DOHH2 (cell line): ENCODE measurements at regions not wholly inside any gene's neighbourhood (a gene's known extent, or its start where the extent isn't known, plus 50 kb on each side); places are given as distances from the start of the nearest gene placed in this dataset.

ENCODE experiments used
- EZH2phosphoT487 ChIP-seq: fragments of 200-600 bp; sonication (generic); IDR thresholded peaks from 2 replicates; pipeline ENCODE4 v1.6.1; 2017; ENCODE audit warnings: borderline replicate concordance, mild to moderate bottlenecking, antibody characterized with exemption, low read length, moderate library complexity, mixed read lengths
- TF ChIP-seq, protein P1 (sequence below): fragments of 200-600 bp; sonication (generic); IDR thresholded peaks from one replicate; pipeline ENCODE4 v1.5.1; 2014; ENCODE audit warnings: antibody characterized with exemption, mild to moderate bottlenecking, low read depth, low read length; ENCODE audit not compliant: poor library complexity, severe bottlenecking

DNA sequence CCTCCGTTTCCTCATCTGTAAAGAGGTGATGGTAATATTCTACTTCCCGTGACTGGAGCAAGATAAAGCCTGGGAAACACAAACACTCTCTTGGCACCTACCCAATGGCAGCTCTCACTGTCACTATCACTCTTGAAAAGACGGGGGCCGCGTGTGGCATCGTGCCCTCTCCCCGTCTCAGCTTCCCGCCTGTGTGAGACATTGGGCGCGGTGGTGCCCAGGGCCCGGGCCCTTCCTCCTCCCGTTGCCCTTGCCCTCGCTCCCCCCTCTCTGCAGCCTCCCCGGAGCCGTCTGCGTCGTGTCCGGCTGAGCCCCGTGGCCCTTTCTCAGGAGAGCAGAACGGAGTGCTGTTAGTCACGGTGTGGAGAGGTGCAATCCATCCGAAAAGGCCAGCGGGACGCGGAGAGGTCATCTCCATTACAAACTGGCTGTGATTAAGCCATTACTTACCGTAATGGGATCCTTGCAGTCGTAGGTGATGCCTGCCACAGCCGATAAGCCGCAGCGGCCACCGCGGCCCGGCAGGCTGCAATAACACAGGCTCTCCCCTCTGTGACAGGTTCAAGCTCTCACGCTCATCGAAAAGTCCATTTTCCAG, 156.4 kb upstream of the ZC3H12A start:
- TF ChIP-seq, protein P1, sequence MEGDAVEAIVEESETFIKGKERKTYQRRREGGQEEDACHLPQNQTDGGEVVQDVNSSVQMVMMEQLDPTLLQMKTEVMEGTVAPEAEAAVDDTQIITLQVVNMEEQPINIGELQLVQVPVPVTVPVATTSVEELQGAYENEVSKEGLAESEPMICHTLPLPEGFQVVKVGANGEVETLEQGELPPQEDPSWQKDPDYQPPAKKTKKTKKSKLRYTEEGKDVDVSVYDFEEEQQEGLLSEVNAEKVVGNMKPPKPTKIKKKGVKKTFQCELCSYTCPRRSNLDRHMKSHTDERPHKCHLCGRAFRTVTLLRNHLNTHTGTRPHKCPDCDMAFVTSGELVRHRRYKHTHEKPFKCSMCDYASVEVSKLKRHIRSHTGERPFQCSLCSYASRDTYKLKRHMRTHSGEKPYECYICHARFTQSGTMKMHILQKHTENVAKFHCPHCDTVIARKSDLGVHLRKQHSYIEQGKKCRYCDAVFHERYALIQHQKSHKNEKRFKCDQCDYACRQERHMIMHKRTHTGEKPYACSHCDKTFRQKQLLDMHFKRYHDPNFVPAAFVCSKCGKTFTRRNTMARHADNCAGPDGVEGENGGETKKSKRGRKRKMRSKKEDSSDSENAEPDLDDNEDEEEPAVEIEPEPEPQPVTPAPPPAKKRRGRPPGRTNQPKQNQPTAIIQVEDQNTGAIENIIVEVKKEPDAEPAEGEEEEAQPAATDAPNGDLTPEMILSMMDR, result no peak
- no peak for TF ChIP-seq EZH2phosphoT487
